Erythroblast (primary cell): ENCODE measurements at regions not wholly inside any gene's neighbourhood (a gene's known extent, or its start where the extent isn't known, plus 50 kb on each side); places are given as distances from the start of the nearest gene placed in this dataset.

Experiments used
- GATA1 ChIP-seq: IDR thresholded peaks from 2 replicates; pipeline ENCODE4 v1.6.1; 2011; ENCODE audit warnings: low read depth, mild to moderate bottlenecking, control low read depth, low read length, moderate library complexity
- POLR2A ChIP-seq: IDR thresholded peaks from 2 replicates; pipeline ENCODE4 v1.6.1; 2011; ENCODE audit warnings: mild to moderate bottlenecking, low read length

GRCh38 chr4:100041646-100042045, 91.6 kb upstream of the H2AZ1 start:
- TF ChIP-seq POLR2A (no peak), GATA1 (no peak)
